DND-41 (cell line): ENCODE measurements at regions not wholly inside any gene's neighbourhood (a gene's known extent, or its start where the extent isn't known, plus 50 kb on each side); places are given as distances from the start of the nearest gene placed in this dataset.

Experiments used
- CTCF ChIP-seq: IDR thresholded peaks from 2 replicates; pipeline ENCODE4 v1.5.1; 2012; ENCODE audit warnings: borderline replicate concordance, low read length, moderate library complexity, mild to moderate bottlenecking; ENCODE audit not compliant: poor library complexity, severe bottlenecking; ENCODE audit errors: extremely low read depth
- EZH2 ChIP-seq: IDR thresholded peaks from 3 replicates; pipeline ENCODE4 v1.6.1; 2012; ENCODE audit warnings: borderline replicate concordance, low read depth, mild to moderate bottlenecking, moderate library complexity, low read length, inconsistent platforms; ENCODE audit not compliant: severe bottlenecking

GRCh38 chr12:4046495-4046840, 173.3 kb upstream of the PARP11 start:
- TF ChIP-seq CTCF (no peak), EZH2 (no peak)
